ENCODE measurements at regions not wholly inside any gene's neighbourhood (a gene's known extent, or its start where the extent isn't known, plus 50 kb on each side); places are given as distances from the start of the nearest gene placed in this dataset.
A peak's percentile ranks its signal among the peaks of the same experiment; 100 is the strongest.
"Not testable (repeated sequence)": the region's sequence is repeated elsewhere in the genome, so short reads cannot be mapped to it uniquely, and the experiment has no call there.

DNA sequence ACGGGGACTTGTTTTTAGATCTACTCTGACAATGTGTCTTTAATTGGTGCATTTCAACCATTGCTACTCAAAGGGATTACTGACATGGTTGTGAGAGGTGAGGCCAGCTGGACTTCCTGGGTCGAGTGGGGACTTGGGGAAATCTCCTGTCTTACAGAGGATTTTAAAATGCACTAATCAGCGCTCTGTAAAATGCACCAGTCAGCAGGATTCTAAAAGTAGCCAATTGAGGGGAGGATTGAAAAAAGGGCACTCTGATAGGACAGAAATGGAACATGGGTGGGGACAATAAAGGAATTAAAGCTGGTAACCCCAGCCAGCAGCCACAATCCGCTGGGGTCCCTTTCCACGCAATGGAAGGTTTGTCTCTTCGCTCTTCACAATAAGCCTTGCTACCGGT, 122.5 kb upstream of the SNRPN start:
- DNase-seq, result no peak
- Histone ChIP-seq H3K27ac (no peak overlapping the region), H3K4me1 (no peaks in the 10 kb centered on the region), H3K36me3 (no peaks in the 10 kb centered on the region), H3K9me3 (peaks cover 0 to 10% of the 10 kb centered on the region in 2 donors), H3K27me3 (no peaks in the 10 kb centered on the region), H3K4me3 (no peak overlapping the region)
- intact Hi-C loops (cut with DNase I), result loop anchor here in 1 of 2 donors (10.0 kb wide), 1 partner anchor 63 kb away; no protein-coding TSS in a partner anchor
- TF ChIP-seq, protein P1, sequence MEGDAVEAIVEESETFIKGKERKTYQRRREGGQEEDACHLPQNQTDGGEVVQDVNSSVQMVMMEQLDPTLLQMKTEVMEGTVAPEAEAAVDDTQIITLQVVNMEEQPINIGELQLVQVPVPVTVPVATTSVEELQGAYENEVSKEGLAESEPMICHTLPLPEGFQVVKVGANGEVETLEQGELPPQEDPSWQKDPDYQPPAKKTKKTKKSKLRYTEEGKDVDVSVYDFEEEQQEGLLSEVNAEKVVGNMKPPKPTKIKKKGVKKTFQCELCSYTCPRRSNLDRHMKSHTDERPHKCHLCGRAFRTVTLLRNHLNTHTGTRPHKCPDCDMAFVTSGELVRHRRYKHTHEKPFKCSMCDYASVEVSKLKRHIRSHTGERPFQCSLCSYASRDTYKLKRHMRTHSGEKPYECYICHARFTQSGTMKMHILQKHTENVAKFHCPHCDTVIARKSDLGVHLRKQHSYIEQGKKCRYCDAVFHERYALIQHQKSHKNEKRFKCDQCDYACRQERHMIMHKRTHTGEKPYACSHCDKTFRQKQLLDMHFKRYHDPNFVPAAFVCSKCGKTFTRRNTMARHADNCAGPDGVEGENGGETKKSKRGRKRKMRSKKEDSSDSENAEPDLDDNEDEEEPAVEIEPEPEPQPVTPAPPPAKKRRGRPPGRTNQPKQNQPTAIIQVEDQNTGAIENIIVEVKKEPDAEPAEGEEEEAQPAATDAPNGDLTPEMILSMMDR (IDR thresholded peaks at IDR 0.05), result no peak
- ATAC-seq, result no peak

DNA sequence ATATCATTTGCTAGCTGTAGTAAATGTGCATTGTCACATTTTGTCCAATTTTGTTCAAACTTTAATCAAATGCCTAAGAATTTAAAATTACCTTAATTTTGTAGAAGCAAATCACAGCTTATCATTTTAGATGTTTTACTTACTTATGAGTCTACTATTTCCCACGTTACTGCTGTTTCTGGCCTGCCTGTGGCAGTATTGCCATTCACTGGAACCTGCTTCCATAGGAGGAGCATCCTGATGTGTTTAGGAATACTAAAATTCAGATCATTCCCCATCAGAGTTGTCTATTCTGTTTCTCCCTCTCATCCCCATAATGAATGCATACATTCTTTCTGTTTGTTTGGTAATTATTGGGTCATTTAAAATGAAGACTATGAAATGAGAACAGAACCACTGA, 119.5 kb upstream of the SNRPN start:
- no peaks in the 10 kb centered on the region for H3K27me3 ChIP-seq
- ATAC-seq (no peak), DNase-seq (peak in 1 of 4 donors; percentile 5)
- H3K36me3 ChIP-seq, result no peaks in the 10 kb centered on the region
- intact Hi-C loops (cut with DNase I), result loop anchor here in 1 of 2 donors (10.0 kb wide), 1 partner anchor 60 kb away; no protein-coding TSS in a partner anchor
- TF ChIP-seq, protein P1 (IDR thresholded peaks at IDR 0.05), result no peak
- no peak overlapping the region for H3K27ac ChIP-seq
- no peak overlapping the region for H3K4me3 ChIP-seq
- no peaks in the 10 kb centered on the region for H3K4me1 ChIP-seq
- peaks cover 0 to 34% of the 10 kb centered on the region in 2 donors for H3K9me3 ChIP-seq

DNA sequence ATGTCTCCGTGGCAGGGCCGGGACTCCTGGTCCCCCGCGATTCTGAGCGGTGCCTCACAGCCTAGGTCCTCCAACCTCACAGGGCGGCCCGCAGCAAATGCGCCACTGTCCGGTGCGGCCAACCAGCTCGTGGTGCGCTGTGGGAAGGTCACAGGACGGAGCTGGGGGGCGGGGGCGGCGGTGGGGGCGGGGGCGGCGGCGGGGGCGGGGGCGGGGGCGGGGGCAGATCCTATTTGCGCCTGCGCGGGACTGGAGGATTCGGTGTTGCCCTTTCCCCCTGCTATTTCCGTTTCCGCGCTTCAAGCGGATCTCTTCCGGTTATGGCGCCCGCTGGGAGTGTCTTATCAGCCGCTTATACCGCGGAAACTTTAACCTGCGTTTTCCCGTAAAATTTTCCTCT, 106.7 kb upstream of the SNRPN start:
- peaks cover 0 to 7% of the 10 kb centered on the region in 2 donors for H3K27me3 ChIP-seq
- intact Hi-C loops (cut with DNase I), result no loop called here
- peaks cover 0 to 35% of the 10 kb centered on the region in 2 donors for H3K9me3 ChIP-seq
- TF ChIP-seq, protein P1 (IDR thresholded peaks at IDR 0.05), result no peak
- H3K27ac ChIP-seq, result no peak overlapping the region
- H3K4me3 ChIP-seq, result no peak overlapping the region
- no peaks in the 10 kb centered on the region for H3K36me3 ChIP-seq
- DNase-seq, result peak in 1 of 4 donors; percentile 61
- no peak for ATAC-seq
- H3K4me1 ChIP-seq, result no peaks in the 10 kb centered on the region

DNA sequence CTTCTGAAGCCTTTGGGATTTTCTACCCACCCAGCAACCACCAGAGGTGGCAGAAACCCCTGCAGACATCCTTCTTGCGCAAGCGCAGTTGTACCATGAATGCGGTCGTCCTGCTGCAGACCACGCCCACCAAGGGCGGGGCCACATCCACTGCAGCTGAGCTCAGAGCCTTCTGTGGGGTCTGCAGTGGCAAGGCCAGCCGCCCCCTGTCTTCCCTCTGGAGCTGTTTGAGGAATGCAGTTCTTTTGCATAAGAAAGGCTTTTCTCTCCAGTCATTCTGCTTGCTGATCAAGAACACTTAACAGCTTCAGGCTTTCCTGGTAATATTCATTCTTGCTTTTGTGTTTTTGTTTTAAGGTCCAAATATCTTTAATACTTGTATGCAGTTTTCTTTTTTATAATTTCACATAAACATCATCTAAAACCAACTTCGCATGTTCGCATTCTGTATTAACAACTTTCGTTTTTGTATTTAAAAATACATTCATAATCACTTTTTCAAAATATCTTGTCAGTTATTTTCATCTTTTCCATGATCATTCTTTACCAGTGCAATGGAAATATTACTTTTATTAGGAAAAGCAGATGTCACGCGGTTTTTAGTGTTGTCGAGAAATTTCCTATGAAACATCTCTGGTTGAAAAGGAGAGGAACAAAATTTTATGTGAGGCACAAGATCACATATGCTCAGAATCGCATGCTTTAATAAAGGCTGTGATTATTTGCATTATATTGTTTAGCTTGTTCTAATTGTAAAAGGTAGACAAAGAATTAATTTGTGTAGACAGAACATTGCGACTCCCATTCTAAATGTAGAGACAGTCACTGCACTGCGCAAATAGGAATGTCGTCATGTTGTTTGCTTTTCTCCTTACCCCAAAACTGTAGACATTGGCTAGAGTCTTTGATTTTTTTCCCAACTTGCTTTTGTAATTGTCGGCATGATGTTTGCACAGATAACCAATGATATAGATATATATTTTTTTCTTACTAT, 98.1 kb upstream of the SNRPN start:
- no peak overlapping the region for H3K4me3 ChIP-seq
- TF ChIP-seq, protein P1 (IDR thresholded peaks at IDR 0.05), result no peak
- DNase-seq, result peak in 2 of 4 donors; percentile 76 to 93
- peaks cover 0 to 13% of the 10 kb centered on the region in 2 donors for H3K9me3 ChIP-seq
- no peak for ATAC-seq
- no peaks in the 10 kb centered on the region for H3K36me3 ChIP-seq
- peaks cover 3 to 25% of the 10 kb centered on the region in 2 donors for H3K27me3 ChIP-seq
- intact Hi-C loops (cut with DNase I), result no loop called here
- no peaks in the 10 kb centered on the region for H3K4me1 ChIP-seq
- no peak overlapping the region for H3K27ac ChIP-seq

DNA sequence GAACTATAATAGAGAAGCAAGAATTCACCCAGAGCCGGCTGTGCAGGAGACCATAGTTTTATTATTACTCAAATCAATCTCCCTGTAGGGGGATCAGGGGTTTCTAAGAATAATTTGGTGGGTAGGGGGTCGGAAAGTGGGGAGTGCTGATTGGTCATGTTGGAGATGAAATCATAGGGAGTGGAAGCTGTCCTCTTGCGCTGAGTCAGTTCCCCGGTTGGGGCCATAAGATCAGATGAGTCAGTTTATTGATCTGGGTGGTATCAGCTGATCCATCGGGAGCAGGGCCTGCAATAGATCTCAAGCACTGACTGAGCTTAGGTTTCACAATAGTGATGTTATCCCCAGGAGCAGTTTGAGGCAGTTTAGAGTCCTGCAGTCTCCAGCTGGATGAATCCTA, 97.0 kb upstream of the SNRPN start:
- peak in 1 of 4 donors; percentile 17 for DNase-seq
- Histone ChIP-seq H3K36me3 (no peaks in the 10 kb centered on the region), H3K9me3 (peaks cover 0 to 8% of the 10 kb centered on the region in 2 donors), H3K27ac (no peak overlapping the region), H3K4me3 (no peak overlapping the region), H3K27me3 (peaks cover 3 to 25% of the 10 kb centered on the region in 2 donors), H3K4me1 (no peaks in the 10 kb centered on the region)
- TF ChIP-seq, protein P1 (IDR thresholded peaks at IDR 0.05), result no peak
- intact Hi-C loops (cut with DNase I), result no loop called here
- ATAC-seq, result no peak

DNA sequence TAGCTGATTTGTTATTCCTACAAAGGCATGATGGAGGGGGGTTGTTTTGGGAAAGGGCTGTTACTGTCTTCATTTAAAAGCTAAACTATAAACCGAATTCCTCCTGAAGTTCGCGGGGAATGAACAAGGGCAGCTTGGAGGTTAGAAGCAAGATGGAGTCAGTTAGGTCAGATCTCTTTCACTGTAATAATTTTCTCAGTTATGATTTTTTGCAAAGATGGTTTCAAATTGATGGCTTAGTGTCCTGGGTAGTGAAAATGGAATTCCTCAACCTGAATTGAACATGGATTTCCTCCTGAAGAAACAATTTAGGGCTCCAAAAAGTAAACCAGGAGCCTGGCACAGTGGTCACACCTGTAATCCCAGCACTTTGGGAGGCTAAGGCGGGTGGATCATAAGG, 96.6 kb upstream of the SNRPN start:
- H3K27ac ChIP-seq; H3K4me3 ChIP-seq; intact Hi-C loops (cut with DNase I); H3K36me3 ChIP-seq; DNase-seq; H3K4me1 ChIP-seq; ATAC-seq; H3K9me3 ChIP-seq: not testable (repeated sequence)
- H3K27me3 ChIP-seq, result peaks cover 3 to 25% of the 10 kb centered on the region in 2 donors
